Progenitor cell of endocrine pancreas (in vitro differentiated cells): ENCODE measurements at regions not wholly inside any gene's neighbourhood (a gene's known extent, or its start where the extent isn't known, plus 50 kb on each side); places are given as distances from the start of the nearest gene placed in this dataset.

Source experiments
- DNase-seq: peaks from one replicate; pipeline ENCODE4 v3.0.0; 2021; ENCODE audit warnings: low spot score; ENCODE audit not compliant: unreplicated experiment
- H3K27ac Mint-ChIP-seq: 2 replicates; pipeline ENCODE4 v1.8.0; 2021; ENCODE audit warnings: mild to moderate bottlenecking, moderate library complexity, mixed read lengths
- H3K27me3 Mint-ChIP-seq: 2 replicates; pipeline ENCODE4 v1.8.0; 2021; ENCODE audit warnings: mixed read lengths
- H3K36me3 Mint-ChIP-seq: 2 replicates; pipeline ENCODE4 v1.8.0; 2022; ENCODE audit warnings: mixed read lengths; ENCODE audit not compliant: insufficient read depth
- H3K4me1 Mint-ChIP-seq: 2 replicates; pipeline ENCODE4 v1.8.0; 2021; ENCODE audit warnings: low read depth, mixed read lengths
- H3K4me3 Mint-ChIP-seq: 2 replicates; pipeline ENCODE4 v1.8.0; 2021; ENCODE audit warnings: low read depth, mild to moderate bottlenecking, moderate library complexity, mixed read lengths
- H3K9me3 Mint-ChIP-seq: 2 replicates; pipeline ENCODE4 v1.8.0; 2021; ENCODE audit warnings: low read depth, mixed read lengths
- CTCF ChIP-seq: fragments of 200-600 bp; sonication (generic); IDR thresholded peaks from one replicate; pipeline ENCODE4 v1.5.0; 2021; ENCODE audit warnings: antibody characterized with exemption, mild to moderate bottlenecking; ENCODE audit not compliant: unreplicated experiment

- Mint-ChIP-seq H3K4me3 (no peak overlapping the region), H3K27me3 (peaks cover 6% of the 10 kb centered on the region), H3K4me1 (peaks cover 5% of the 10 kb centered on the region), H3K9me3 (peaks cover 5% of the 10 kb centered on the region), H3K36me3 (no peaks in the 10 kb centered on the region), H3K27ac (no peak overlapping the region)
- DNase-seq, result no peak
- TF ChIP-seq CTCF, result no peak
Measured at GRCh38 chr6:104648347-104648746, 211.4 kb downstream of the HACE1 start.

- DNase-seq, result no peak
- peaks cover 5% of the 10 kb centered on the region for H3K9me3 Mint-ChIP-seq
- no peak overlapping the region for H3K27ac Mint-ChIP-seq
- peaks cover 6% of the 10 kb centered on the region for H3K27me3 Mint-ChIP-seq
- no peak overlapping the region for H3K4me3 Mint-ChIP-seq
- H3K4me1 Mint-ChIP-seq, result peaks cover 10% of the 10 kb centered on the region
- TF ChIP-seq CTCF, result no peak
- no peaks in the 10 kb centered on the region for H3K36me3 Mint-ChIP-seq
Measured at GRCh38 chr6:104644848-104645247, 214.9 kb downstream of the HACE1 start.

GRCh38 chr6:104642871-104643270, 216.8 kb downstream of the HACE1 start:
- no peak overlapping the region for H3K4me3 Mint-ChIP-seq
- TF ChIP-seq CTCF, result no peak
- H3K36me3 Mint-ChIP-seq, result no peaks in the 10 kb centered on the region
- H3K27ac Mint-ChIP-seq, result no peak overlapping the region
- H3K4me1 Mint-ChIP-seq, result peaks cover 10% of the 10 kb centered on the region
- no peak for DNase-seq
- peaks cover 5% of the 10 kb centered on the region for H3K9me3 Mint-ChIP-seq
- H3K27me3 Mint-ChIP-seq, result peaks cover 6% of the 10 kb centered on the region

- no peaks in the 10 kb centered on the region for H3K36me3 Mint-ChIP-seq
- H3K4me1 Mint-ChIP-seq, result peaks cover 10% of the 10 kb centered on the region
- TF ChIP-seq CTCF, result no peak
- peaks cover 5% of the 10 kb centered on the region for H3K27me3 Mint-ChIP-seq
- H3K4me3 Mint-ChIP-seq, result no peak overlapping the region
- DNase-seq, result no peak
- H3K27ac Mint-ChIP-seq, result no peak overlapping the region
- no peaks in the 10 kb centered on the region for H3K9me3 Mint-ChIP-seq
Measured at GRCh38 chr6:104640761-104641160, 219.0 kb downstream of the HACE1 start.

GRCh38 chr6:104640150-104640700, 219.5 kb downstream of the HACE1 start:
- Mint-ChIP-seq H3K36me3 (no peaks in the 10 kb centered on the region), H3K9me3 (no peaks in the 10 kb centered on the region), H3K27me3 (peaks cover 3% of the 10 kb centered on the region), H3K4me1 (peaks cover 10% of the 10 kb centered on the region), H3K27ac (no peak overlapping the region), H3K4me3 (no peak overlapping the region)
- DNase-seq, result no peak
- no peak for TF ChIP-seq CTCF
